GM12865 (cell line): ENCODE measurements at regions not wholly inside any gene's neighbourhood (a gene's known extent, or its start where the extent isn't known, plus 50 kb on each side); places are given as distances from the start of the nearest gene placed in this dataset.

Source experiments
- DNase-seq: peaks from one replicate; pipeline ENCODE4 v3.0.0; 2010; ENCODE audit warnings: low read depth
- H3K4me3 ChIP-seq: 2 replicates; pipeline ENCODE4 v1.5.1; 2011; ENCODE audit warnings: mild to moderate bottlenecking, low read depth, low read length, control low read depth
- TF ChIP-seq, protein P1 (sequence below): IDR thresholded peaks from 2 replicates; pipeline ENCODE4 v1.5.1; 2011; ENCODE audit warnings: low read length, control low read depth, low read depth, inconsistent platforms; ENCODE audit not compliant: insufficient read depth; ENCODE audit errors: missing control alignments

DNA sequence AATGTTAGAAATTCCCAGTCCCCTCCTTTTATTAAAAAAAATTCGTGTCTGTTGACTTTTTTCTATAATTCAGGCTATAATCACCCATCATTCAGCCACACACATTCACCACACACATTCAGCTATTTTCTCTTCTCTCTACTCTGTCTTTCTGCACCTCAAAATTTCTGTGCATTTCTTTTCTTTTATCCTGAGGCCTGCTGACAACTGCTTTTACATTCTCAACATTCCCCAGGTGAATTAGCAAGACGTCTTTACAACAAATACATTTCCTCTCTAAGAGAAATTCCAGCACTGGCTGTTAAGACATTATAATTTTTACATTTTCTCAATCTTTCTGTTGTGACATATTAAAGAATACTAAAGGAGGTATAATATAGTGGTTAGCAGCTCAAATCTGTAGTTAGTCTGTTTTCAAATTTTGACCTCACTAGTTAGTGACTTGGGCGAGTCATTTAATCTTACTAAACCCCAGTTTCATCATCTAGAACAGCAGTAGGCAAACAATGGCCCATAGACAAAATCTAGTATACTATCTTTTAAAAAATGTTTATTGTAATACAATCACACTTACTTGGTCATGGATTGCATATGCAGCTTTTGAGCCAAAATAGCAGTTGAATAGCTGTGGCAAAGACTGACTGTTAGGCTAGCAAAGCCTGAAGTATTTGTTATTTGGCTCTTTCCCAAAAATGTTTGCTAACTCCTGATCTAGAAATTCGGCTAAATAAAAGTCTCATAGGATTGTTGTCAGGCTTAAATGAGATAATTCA, 350.7 kb downstream of the NSUN3 start:
- TF ChIP-seq, protein P1, sequence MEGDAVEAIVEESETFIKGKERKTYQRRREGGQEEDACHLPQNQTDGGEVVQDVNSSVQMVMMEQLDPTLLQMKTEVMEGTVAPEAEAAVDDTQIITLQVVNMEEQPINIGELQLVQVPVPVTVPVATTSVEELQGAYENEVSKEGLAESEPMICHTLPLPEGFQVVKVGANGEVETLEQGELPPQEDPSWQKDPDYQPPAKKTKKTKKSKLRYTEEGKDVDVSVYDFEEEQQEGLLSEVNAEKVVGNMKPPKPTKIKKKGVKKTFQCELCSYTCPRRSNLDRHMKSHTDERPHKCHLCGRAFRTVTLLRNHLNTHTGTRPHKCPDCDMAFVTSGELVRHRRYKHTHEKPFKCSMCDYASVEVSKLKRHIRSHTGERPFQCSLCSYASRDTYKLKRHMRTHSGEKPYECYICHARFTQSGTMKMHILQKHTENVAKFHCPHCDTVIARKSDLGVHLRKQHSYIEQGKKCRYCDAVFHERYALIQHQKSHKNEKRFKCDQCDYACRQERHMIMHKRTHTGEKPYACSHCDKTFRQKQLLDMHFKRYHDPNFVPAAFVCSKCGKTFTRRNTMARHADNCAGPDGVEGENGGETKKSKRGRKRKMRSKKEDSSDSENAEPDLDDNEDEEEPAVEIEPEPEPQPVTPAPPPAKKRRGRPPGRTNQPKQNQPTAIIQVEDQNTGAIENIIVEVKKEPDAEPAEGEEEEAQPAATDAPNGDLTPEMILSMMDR = no peak
- DNase-seq = no peak

DNA sequence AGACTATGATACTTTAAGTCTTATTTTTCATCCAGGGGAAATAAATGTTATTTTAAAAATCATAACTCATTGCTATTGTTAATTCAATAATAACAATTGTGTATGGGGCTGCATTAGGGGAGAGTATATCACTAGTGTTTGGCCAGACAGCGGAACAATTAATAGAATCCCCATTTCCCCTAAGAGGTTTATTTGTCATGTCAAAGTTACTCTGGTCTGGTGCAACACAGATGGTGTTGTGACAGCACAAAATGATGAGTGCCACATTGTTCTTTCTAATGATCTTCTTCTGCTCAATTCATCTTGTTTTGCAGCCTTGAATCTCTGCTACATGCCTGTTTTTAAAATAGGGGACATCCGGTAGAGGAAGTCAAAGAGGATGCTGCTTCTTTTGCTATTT, 351.6 kb downstream of the NSUN3 start:
- DNase-seq = no peak
- H3K4me3 ChIP-seq = no peak overlapping the region
- TF ChIP-seq, protein P1 = no peak

More for the DNA sequence above, 350.7 kb downstream of the NSUN3 start:
- H3K4me3 ChIP-seq = no peak overlapping the region

DNA sequence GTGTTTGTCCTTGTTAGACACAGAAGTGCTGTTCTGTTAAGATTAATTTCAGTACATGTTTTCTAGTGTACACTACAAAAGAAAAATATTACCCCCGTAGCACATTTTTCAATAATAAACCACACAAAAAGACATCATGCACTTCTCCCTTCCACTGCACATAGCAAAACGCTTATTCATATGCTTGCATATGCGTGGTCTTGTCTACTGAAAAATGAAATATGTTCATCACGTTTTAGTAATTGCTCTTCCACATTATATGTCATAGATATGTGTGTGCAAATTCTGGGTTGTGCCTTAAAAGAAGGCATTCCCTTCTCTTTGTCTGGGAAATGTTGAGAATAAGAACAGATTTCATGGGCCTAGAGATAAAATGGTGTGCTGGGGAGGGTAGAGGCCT, 353.9 kb downstream of the NSUN3 start:
- no peak for DNase-seq
- TF ChIP-seq, protein P1 = no peak

DNA sequence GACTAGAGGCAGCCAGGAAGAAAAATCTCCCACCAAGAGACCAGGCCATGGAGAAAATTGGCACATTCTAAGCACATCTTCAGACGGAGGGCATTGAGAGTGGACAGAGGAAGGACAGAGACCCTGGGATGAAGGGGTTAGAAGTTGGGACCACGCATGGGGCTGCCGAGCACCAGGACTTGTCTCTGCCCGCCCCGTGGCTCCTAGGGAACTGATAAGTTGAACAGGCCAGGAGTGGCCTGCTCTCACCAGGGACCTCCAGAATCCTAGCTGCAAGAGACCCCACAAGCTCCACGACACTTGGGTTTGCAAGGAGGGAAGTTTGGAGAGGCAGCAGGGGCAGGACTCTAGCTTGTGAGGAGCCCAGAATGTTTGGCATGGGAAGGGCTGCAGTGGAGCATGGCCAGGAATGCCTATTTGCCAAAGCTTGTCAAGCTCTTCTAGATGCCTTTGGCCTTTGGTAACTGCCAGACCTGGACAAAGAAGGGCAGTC, 355.1 kb downstream of the NSUN3 start:
- TF ChIP-seq, protein P1 = no peak

More for the DNA sequence above, 353.9 kb downstream of the NSUN3 start:
- H3K4me3 ChIP-seq = no peak overlapping the region

DNA sequence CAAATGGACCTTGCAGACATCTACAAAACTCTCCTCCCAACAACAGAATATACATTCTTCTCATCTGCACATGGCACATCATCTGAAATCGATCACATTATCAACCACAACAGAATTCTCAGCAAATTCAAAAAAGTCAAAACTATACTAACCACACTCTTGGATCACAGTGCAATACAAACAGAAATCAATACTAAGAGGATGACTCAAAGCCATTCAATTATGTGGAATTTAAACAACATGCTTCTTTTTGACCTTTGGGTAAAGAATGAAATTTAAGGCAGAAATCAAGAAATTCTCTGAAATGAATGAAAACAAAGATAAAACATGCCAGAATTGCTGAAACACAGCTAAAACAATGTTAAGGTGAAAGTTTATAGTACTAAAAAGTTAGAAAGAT, 358.1 kb downstream of the NSUN3 start:
- DNase-seq = no peak
- no peak overlapping the region for H3K4me3 ChIP-seq
- TF ChIP-seq, protein P1 = no peak

More for the DNA sequence above, 355.1 kb downstream of the NSUN3 start:
- no peak overlapping the region for H3K4me3 ChIP-seq
- no peak for DNase-seq

DNA sequence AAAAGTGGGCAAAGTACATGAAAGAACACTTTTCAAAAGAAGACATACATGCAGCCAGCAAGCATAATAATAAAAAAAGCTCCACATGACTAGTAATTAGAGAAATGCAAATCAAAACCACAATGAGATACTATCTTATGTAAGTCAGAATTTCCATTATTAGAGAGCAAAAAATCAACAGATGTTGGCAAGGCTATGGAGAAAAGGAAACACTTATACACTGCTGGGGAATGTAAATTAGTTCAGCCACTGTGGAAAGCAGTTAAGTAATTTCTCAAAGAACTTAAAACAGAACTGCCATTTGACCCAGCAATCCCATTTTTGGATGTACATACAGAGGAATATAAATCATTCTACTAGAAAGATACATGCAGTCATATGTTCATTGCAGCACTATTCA, 360.7 kb downstream of the NSUN3 start:
- no peak for DNase-seq
- no peak overlapping the region for H3K4me3 ChIP-seq
- TF ChIP-seq, protein P1 = no peak
